ENCODE measurements at regions not wholly inside any gene's neighbourhood (a gene's known extent, or its start where the extent isn't known, plus 50 kb on each side); places are given as distances from the start of the nearest gene placed in this dataset.
A peak's percentile ranks its signal among the peaks of the same experiment; 100 is the strongest.

DNA sequence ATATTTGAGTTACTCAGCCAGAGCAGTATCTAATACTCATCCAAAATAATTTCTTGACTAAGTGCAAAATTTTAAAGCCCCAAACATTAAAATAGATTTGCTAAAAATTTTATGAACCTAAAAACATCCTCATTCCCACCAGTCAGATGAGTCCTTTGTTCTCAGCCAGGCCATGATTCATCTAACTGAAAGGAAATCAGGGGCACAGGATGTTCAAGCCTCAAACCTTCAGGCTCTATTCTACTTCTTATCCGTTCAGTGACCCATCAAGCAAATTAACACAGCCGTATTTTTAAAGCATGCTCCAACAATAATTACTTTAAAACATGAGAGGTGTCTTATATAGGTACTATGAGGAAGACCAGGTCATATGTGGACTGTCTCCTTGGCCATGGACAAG, 176.5 kb upstream of the MON1B start:
- no peak for DNase-seq (ENCODE audit: low read depth)
- TF ChIP-seq, protein P1, sequence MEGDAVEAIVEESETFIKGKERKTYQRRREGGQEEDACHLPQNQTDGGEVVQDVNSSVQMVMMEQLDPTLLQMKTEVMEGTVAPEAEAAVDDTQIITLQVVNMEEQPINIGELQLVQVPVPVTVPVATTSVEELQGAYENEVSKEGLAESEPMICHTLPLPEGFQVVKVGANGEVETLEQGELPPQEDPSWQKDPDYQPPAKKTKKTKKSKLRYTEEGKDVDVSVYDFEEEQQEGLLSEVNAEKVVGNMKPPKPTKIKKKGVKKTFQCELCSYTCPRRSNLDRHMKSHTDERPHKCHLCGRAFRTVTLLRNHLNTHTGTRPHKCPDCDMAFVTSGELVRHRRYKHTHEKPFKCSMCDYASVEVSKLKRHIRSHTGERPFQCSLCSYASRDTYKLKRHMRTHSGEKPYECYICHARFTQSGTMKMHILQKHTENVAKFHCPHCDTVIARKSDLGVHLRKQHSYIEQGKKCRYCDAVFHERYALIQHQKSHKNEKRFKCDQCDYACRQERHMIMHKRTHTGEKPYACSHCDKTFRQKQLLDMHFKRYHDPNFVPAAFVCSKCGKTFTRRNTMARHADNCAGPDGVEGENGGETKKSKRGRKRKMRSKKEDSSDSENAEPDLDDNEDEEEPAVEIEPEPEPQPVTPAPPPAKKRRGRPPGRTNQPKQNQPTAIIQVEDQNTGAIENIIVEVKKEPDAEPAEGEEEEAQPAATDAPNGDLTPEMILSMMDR (IDR thresholded peaks at IDR 0.05; ENCODE audit: control insufficient read depth, extremely low read depth, insufficient read depth): no peak
- no peak overlapping the region for H3K4me3 ChIP-seq (ENCODE audit: low read depth, low read length)

DNA sequence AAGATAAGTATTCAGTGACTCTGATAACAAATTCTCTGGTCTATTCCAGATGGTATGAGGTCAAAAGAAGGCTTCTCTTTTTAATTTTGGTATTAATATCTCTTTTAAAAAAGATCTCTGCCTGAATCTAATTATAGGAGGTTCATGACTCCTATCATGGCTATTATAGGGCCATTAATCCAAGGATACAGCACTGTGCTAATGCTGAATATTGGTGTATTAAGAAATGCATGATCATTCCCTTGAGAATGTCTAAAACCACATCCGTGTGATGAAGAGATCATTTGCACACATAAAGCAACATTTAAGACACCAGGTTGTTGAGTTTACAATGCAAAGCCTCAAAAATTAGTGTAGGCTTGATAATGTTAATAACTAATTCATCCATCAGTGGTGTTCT, 160.4 kb upstream of the MON1B start:
- no peak for DNase-seq (ENCODE audit: low read depth)
- no peak overlapping the region for H3K4me3 ChIP-seq (ENCODE audit: low read depth, low read length)
- TF ChIP-seq, protein P1 (IDR thresholded peaks at IDR 0.05; ENCODE audit: control insufficient read depth, extremely low read depth, insufficient read depth): no peak

DNA sequence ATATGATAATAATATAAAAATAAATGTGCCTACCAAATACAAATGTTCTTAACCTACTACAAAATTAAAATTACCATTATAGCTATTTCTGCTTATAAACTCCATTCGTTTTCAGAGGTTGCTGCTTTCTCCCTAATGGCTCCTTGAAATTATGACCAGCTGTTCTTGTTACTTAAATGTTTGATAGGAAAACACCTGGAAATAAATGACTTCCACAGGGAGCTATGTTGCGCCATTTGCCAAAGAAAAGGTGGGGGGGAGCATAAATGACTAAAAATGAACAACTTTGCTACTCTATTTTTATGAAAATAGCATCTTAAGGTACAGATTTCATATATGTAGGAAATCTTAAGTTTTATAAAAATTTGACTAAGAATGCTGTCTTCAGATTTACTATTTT, 157.5 kb upstream of the MON1B start:
- TF ChIP-seq, protein P1 (IDR thresholded peaks at IDR 0.05; ENCODE audit: control insufficient read depth, extremely low read depth, insufficient read depth): no peak
- H3K4me3 ChIP-seq (ENCODE audit: low read depth, low read length): no peak overlapping the region
- DNase-seq (ENCODE audit: low read depth): no peak

DNA sequence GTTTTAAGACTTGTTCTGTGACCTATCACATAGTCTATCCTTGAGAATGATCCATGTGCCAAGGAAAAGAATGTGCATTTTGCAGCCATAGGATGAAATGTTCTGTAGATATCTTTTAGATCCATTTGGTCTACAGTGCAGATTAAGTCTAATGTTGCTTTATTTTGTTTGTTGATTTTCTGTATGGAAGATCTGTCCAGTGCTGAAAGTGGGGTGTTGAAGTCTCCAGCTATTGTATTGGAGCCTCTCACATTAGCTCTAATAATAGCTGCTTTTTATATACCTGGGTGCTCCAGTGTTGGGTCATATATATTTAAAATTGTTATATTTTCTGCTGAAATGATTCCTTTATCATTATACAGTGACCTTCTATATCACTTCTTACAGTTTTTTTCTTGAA, 155.6 kb upstream of the MON1B start:
- no peak for DNase-seq (ENCODE audit: low read depth)
- H3K4me3 ChIP-seq (ENCODE audit: low read depth, low read length): no peak overlapping the region
- TF ChIP-seq, protein P1 (IDR thresholded peaks at IDR 0.05; ENCODE audit: control insufficient read depth, extremely low read depth, insufficient read depth): no peak

DNA sequence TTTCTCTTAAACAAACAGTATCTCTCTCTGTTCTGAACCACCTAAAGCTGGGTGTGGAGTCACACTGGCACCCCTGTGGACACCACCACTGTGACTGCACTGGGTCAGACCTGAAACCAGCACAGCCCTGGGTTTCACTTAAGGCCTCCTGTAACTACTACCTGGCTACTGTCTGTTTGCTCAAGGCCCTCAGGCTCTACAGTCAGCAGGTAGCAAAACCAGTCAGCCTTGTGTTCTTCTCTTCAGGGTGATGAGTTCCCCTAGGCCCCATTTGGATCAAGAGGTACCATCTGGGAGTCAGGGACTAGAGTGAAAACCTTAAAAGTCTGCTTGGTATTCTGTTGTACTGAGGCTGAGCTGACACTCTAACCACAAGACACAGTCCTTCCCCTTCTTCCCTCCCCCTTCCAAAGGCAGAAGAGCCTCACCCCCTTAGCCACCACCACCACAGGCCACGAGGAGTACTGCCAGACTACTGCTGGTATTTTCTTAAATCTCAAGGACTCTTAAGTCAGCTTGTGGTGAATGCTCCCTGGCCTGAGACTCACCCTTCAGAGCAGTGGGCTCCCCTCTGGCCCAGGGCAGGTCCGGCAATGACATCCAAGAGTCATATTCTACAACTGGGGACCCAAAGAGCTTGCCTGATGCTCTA, 153.2 kb upstream of the MON1B start:
- TF ChIP-seq, protein P1 (IDR thresholded peaks at IDR 0.05; ENCODE audit: control insufficient read depth, extremely low read depth, insufficient read depth): no peak
- DNase-seq (ENCODE audit: low read depth): no peak

DNA sequence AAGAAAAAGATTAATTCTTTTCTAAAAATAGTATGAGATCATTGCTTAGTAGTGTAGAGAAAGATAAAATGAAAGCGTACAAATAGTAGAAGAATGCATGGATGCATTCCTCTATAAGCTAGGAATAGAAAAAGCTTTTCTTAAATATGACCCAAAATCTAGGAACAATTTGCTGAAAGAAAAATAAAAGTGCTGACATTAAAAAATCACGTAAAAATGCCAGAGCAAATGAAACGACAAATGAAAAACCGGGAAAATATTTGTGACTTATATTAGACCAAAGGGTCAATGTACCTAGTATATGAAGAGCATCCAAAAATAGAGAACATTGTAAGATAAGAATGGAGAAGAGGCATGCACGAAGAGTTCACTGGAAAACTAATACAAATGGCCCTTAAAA, 149.5 kb upstream of the MON1B start:
- TF ChIP-seq, protein P1 (IDR thresholded peaks at IDR 0.05; ENCODE audit: control insufficient read depth, extremely low read depth, insufficient read depth): no peak
- H3K4me3 ChIP-seq (ENCODE audit: low read depth, low read length): no peak overlapping the region
- DNase-seq (ENCODE audit: low read depth): no peak

More for the DNA sequence above, 153.2 kb upstream of the MON1B start:
- H3K4me3 ChIP-seq (ENCODE audit: low read depth, low read length): no peak overlapping the region

DNA sequence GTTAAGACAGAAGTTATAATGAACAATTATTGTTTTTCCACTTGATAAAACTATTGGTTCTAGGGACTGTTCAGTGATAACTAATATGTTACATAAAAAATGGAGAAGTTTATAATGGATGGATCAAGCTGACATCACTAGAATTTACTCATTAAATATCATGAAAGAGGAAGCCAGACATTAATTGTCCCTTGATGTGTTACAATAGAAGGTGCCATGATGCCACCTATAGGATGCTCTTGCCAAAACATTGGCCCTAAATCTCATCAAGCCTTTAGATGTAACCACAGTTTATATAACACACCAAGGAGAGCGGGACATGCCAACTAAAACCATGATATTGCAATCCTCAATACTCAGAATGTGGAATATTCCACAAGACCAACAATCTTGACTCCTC, 147.9 kb upstream of the MON1B start:
- DNase-seq (ENCODE audit: low read depth): peak; percentile 23
- no peak overlapping the region for H3K4me3 ChIP-seq (ENCODE audit: low read depth, low read length)
- TF ChIP-seq, protein P1 (IDR thresholded peaks at IDR 0.05; ENCODE audit: control insufficient read depth, extremely low read depth, insufficient read depth): peak; percentile 73
